GM12873 (cell line): ENCODE measurements at regions not wholly inside any gene's neighbourhood (a gene's known extent, or its start where the extent isn't known, plus 50 kb on each side); places are given as distances from the start of the nearest gene placed in this dataset.

Experiments used
- TF ChIP-seq, protein P1 (sequence below): IDR thresholded peaks from 2 replicates; pipeline ENCODE4 v1.5.1; 2012; ENCODE audit warnings: low read depth, mild to moderate bottlenecking, moderate library complexity, low read length, control low read depth; ENCODE audit not compliant: insufficient read depth; ENCODE audit errors: missing control alignments

DNA sequence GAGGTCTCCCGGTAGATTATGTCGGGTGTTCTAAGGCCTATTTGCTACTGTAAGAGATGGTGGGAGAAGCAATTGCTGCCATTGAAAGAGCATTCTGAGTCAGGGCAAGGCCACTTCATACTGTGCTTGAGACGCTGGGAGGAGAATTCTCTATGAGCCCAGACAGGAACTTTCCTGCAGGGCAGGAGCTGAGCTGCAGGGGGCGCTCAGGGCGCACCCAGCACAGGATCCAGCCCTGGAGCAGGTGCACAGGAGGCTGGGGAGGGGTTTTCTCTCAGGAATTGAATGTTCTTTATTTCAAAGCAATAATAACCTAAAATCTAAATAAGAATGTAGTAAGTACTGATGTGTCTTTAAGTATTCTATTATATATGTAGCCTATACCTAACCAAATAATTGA lies 99.1 kb upstream of the GOLGA6L22 start:
- TF ChIP-seq, protein P1, sequence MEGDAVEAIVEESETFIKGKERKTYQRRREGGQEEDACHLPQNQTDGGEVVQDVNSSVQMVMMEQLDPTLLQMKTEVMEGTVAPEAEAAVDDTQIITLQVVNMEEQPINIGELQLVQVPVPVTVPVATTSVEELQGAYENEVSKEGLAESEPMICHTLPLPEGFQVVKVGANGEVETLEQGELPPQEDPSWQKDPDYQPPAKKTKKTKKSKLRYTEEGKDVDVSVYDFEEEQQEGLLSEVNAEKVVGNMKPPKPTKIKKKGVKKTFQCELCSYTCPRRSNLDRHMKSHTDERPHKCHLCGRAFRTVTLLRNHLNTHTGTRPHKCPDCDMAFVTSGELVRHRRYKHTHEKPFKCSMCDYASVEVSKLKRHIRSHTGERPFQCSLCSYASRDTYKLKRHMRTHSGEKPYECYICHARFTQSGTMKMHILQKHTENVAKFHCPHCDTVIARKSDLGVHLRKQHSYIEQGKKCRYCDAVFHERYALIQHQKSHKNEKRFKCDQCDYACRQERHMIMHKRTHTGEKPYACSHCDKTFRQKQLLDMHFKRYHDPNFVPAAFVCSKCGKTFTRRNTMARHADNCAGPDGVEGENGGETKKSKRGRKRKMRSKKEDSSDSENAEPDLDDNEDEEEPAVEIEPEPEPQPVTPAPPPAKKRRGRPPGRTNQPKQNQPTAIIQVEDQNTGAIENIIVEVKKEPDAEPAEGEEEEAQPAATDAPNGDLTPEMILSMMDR = peak; percentile 11
